HTR-8/SVneo (cell line): ENCODE measurements at regions not wholly inside any gene's neighbourhood (a gene's known extent, or its start where the extent isn't known, plus 50 kb on each side); places are given as distances from the start of the nearest gene placed in this dataset.

ENCODE experiments used
- DNase-seq: peaks from one replicate; pipeline ENCODE4 v3.0.0; 2011; ENCODE audit warnings: low spot score, mixed read lengths; ENCODE audit not compliant: insufficient read length
- FAIRE-seq: peaks from 2 replicates; lab custom pipeline; 2011; peaks lifted over from hg19 to GRCh38; lab: Jason Lieb, UNC

- no peak for FAIRE-seq
- no peak for DNase-seq
These were observed 544.1 kb downstream of the CD83 start for GRCh38 chr6:14661691-14662090.

GRCh38 chr6:14664112-14664601 is 546.6 kb downstream of the CD83 start:
- FAIRE-seq (peak; percentile 4), DNase-seq (no peak)

- peak; percentile 52 for DNase-seq
These were observed 547.2 kb downstream of the CD83 start for GRCh38 chr6:14664621-14665315.

GRCh38 chr6:14665827-14666724 is 548.5 kb downstream of the CD83 start:
- peak; percentile 75 for DNase-seq
- FAIRE-seq: peak; percentile 72

More at GRCh38 chr6:14664621-14665315, 547.2 kb downstream of the CD83 start:
- FAIRE-seq: peak; percentile 33

- FAIRE-seq (no peak), DNase-seq (no peak)
These were observed 553.2 kb downstream of the CD83 start for GRCh38 chr6:14670806-14671205.

GRCh38 chr6:14671261-14671681 is 553.7 kb downstream of the CD83 start:
- no peak for FAIRE-seq
- no peak for DNase-seq

- FAIRE-seq: no peak
- DNase-seq: no peak
These were observed 554.4 kb downstream of the CD83 start for GRCh38 chr6:14671937-14672336.

GRCh38 chr6:14673201-14673600 is 555.6 kb downstream of the CD83 start:
- peak; percentile 46 for FAIRE-seq

GRCh38 chr6:14674458-14674857 is 556.9 kb downstream of the CD83 start:
- FAIRE-seq (no peak), DNase-seq (no peak)

More at GRCh38 chr6:14673201-14673600, 555.6 kb downstream of the CD83 start:
- DNase-seq: peak; percentile 42

- FAIRE-seq (no peak), DNase-seq (no peak)
These were observed 557.5 kb downstream of the CD83 start for GRCh38 chr6:14674867-14675648.

GRCh38 chr6:14676064-14676463 is 558.5 kb downstream of the CD83 start:
- FAIRE-seq: peak; percentile 67
- DNase-seq: no peak

GRCh38 chr6:14676977-14677781 is 559.6 kb downstream of the CD83 start:
- DNase-seq (no peak), FAIRE-seq (peak; percentile 83)

- peak; percentile 13 for FAIRE-seq
- no peak for DNase-seq
These were observed 564.0 kb upstream of the JARID2 start for GRCh38 chr6:14681699-14682487.

GRCh38 chr6:14682812-14683211 is 563.1 kb upstream of the JARID2 start:
- FAIRE-seq (no peak), DNase-seq (no peak)

- no peak for DNase-seq
- FAIRE-seq: no peak
These were observed 556.2 kb upstream of the JARID2 start for GRCh38 chr6:14689639-14690038.

- DNase-seq: no peak
- FAIRE-seq: no peak
These were observed 555.5 kb upstream of the JARID2 start for GRCh38 chr6:14690120-14691056.

- DNase-seq (no peak), FAIRE-seq (no peak)
These were observed 553.7 kb upstream of the JARID2 start for GRCh38 chr6:14692208-14692607.
